Testis (tissue), 2 donors: ENCODE measurements at regions not wholly inside any gene's neighbourhood (a gene's known extent, or its start where the extent isn't known, plus 50 kb on each side); places are given as distances from the start of the nearest gene placed in this dataset.

Source experiments
- DNase-seq: peaks from one replicate; pipeline ENCODE4 v3.0.0-alpha.2; 2019
- H3K27ac ChIP-seq, 2 donors: fragments of 200-600 bp; sonication (generic); one replicate each; pipeline ENCODE4 v1.5.1; 2019
- H3K27me3 ChIP-seq: fragments of 200-600 bp; sonication (generic); one replicate; pipeline ENCODE4 v1.5.1; 2019
- H3K36me3 ChIP-seq: fragments of 200-600 bp; sonication (generic); one replicate; pipeline ENCODE4 v1.5.1; 2017; ENCODE audit warnings: low read depth; ENCODE audit errors: missing control alignments
- H3K4me1 ChIP-seq: fragments of 200-600 bp; sonication (generic); one replicate; pipeline ENCODE4 v1.5.1; 2019
- H3K4me3 ChIP-seq, 2 donors: fragments of 200-600 bp; sonication (generic); one replicate each; pipeline ENCODE4 v1.5.1; 2017 to 2019
- H3K9me3 ChIP-seq: fragments of 200-600 bp; sonication (generic); one replicate; pipeline ENCODE4 v1.5.1; 2017
- CTCF ChIP-seq, 3 experiments: fragments of 450-650 bp in 2 of 3; fragments of 200-600 bp in 1 of 3; sonication (generic) in 1 of 3; IDR thresholded peaks; one replicate each; pipeline ENCODE4 v1.5.1; 2016 to 2019; ENCODE audit warnings: antibody characterized with exemption in 3 of 3, mild to moderate bottlenecking in 2 of 3, moderate library complexity in 1 of 3
- POLR2A ChIP-seq: fragments of 450-650 bp; IDR thresholded peaks from one replicate; pipeline ENCODE4 v1.6.1; 2017; ENCODE audit warnings: antibody characterized with exemption, mild to moderate bottlenecking, moderate library complexity
- WGBS, 2 donors: methylation state at CpG; one replicate each; pipeline ENCODE4 v1.1.5; 2018; 5-methylcytosine and 5-hydroxymethylcytosine counted together
- intact Hi-C: fragments of 100-400 bp; cut with DNase I; formaldehyde crosslinking; loops from one replicate; pipeline ENCODE4 v1.15.1; 2023; ENCODE audit warnings: low total_unique reads

GRCh38 chr2:60661073-60661738 lies 94.9 kb upstream of the PAPOLG start:
- intact Hi-C loops = no loop called here
- no peak for TF ChIP-seq CTCF (IDR thresholded peaks at IDR 0.05)
- no peak for TF ChIP-seq POLR2A

GRCh38 chr2:60662781-60663180 lies 93.3 kb upstream of the PAPOLG start:
- TF ChIP-seq CTCF (IDR thresholded peaks at IDR 0.05) (no peak), POLR2A (no peak)

More at GRCh38 chr2:60661073-60661738, 94.9 kb upstream of the PAPOLG start:
- Histone ChIP-seq H3K27ac (no peak overlapping the region), H3K4me3 (no peak overlapping the region), H3K4me1 (no peaks in the 10 kb centered on the region), H3K27me3 (no peaks in the 10 kb centered on the region), H3K9me3 (no peaks in the 10 kb centered on the region), H3K36me3 (no peaks in the 10 kb centered on the region)
- 94 to 97% methylated on average over 1 of the region's 1 CpG for WGBS, 2 donors
- DNase-seq = no peak

DNA sequence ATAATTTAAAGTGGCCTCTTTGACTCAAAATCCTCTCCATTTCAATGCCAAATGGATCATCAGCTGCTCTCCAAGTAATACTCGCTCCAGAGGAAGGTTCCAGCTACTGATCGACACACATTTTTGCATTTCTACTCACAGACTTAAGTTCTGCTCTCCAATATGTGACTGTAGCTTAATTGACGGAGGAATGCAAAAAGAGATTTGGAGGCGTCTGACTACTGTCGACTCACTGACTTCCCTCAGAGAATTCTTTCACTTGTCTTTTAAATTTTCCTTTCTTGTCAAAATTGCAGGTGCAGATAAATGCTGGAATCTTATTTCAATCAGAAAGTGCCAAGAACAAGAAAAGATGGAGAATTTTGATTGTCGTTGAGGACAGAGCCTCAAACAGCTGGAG lies 84.1 kb upstream of the PAPOLG start:
- no peak overlapping the region for H3K27ac ChIP-seq
- H3K36me3 ChIP-seq = no peaks in the 10 kb centered on the region
- intact Hi-C loops = no loop called here
- TF ChIP-seq POLR2A = no peak
- TF ChIP-seq CTCF (IDR thresholded peaks at IDR 0.05) = no peak
- H3K27me3 ChIP-seq = no peaks in the 10 kb centered on the region
- no peaks in the 10 kb centered on the region for H3K4me1 ChIP-seq
- H3K9me3 ChIP-seq = no peaks in the 10 kb centered on the region
- H3K4me3 ChIP-seq = no peak overlapping the region
- DNase-seq = no peak
- 80 to 81% methylated on average over 6 of the region's 6 CpGs for WGBS, 2 donors

More at GRCh38 chr2:60662781-60663180, 93.3 kb upstream of the PAPOLG start:
- Histone ChIP-seq H3K36me3 (no peaks in the 10 kb centered on the region), H3K27ac (no peak overlapping the region), H3K4me3 (no peak overlapping the region), H3K9me3 (no peaks in the 10 kb centered on the region), H3K27me3 (no peaks in the 10 kb centered on the region), H3K4me1 (no peaks in the 10 kb centered on the region)
- intact Hi-C loops = no loop called here
- no peak for DNase-seq

DNA sequence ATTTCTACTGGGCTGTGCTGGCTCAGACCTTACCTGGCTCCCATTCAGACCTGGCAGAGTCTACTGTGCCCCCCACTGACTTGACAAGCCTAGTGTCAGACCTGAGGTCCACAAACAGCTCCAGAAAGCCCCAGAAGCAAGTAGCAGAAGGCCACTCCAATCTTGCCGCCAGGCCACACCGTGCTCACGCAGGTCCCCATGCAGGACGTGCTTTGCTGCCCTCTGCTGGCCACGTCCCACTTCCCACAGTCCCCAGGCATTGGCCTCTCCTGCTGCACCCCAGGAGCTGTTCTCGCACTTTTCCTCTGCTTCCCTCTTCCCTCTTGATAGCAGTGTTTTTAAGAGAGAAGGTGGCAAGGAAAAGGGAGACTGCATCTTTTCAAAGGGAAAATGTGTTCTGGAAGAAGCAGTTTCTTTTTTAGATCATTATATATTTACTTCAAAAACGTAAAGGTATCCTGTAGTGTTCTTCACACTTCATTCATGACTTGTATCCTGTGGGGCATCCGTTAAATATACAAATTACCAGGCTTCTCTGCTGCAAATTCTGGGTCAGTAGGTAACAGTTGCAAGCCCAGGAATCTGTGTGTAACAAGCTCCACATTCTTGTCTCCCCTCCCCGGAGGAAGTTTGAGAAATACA lies 81.4 kb upstream of the PAPOLG start:
- no peak overlapping the region for H3K4me3 ChIP-seq
- DNase-seq = peak; percentile 90
- no peaks in the 10 kb centered on the region for H3K4me1 ChIP-seq
- H3K27me3 ChIP-seq = no peaks in the 10 kb centered on the region
- no peaks in the 10 kb centered on the region for H3K9me3 ChIP-seq
- 24 to 25% methylated on average over 9 of the region's 9 CpGs for WGBS, 2 donors
- no peaks in the 10 kb centered on the region for H3K36me3 ChIP-seq
- no peak overlapping the region for H3K27ac ChIP-seq
- intact Hi-C loops = no loop called here
- TF ChIP-seq POLR2A (no peak), CTCF (IDR thresholded peaks at IDR 0.05) (peak; percentile 41 to 78 (median 68))

- WGBS, 2 donors = 36 to 49% methylated on average over 3 of the region's 3 CpGs
- H3K4me1 ChIP-seq = no peaks in the 10 kb centered on the region
- no peak for DNase-seq
- H3K27me3 ChIP-seq = no peaks in the 10 kb centered on the region
- H3K36me3 ChIP-seq = no peaks in the 10 kb centered on the region
- H3K27ac ChIP-seq = no peak overlapping the region
- H3K9me3 ChIP-seq = no peaks in the 10 kb centered on the region
- TF ChIP-seq POLR2A = no peak
- no peak for TF ChIP-seq CTCF (IDR thresholded peaks at IDR 0.05)
- H3K4me3 ChIP-seq = no peak overlapping the region
- intact Hi-C loops = no loop called here
These were observed 80.8 kb upstream of the PAPOLG start for GRCh38 chr2:60675301-60675700.
